DMS 273 (cell line): ENCODE measurements at regions not wholly inside any gene's neighbourhood (a gene's known extent, or its start where the extent isn't known, plus 50 kb on each side); places are given as distances from the start of the nearest gene placed in this dataset.
"Not testable (repeated sequence)": the region's sequence is repeated elsewhere in the genome, so short reads cannot be mapped to it uniquely, and the experiment has no call there.

ENCODE experiments used
- DNase-seq: peaks from one replicate; lab custom pipeline; 2025; ENCODE audit not compliant: unreplicated experiment; lab: John Stamatoyannopoulos, UW

GRCh38 chr4:82248903-82249632 lies 124.7 kb downstream of the HNRNPD start:
- no peak for DNase-seq

GRCh38 chr4:82247629-82248028 lies 126.2 kb downstream of the HNRNPD start:
- DNase-seq = no peak

GRCh38 chr4:82247171-82247570 lies 126.6 kb downstream of the HNRNPD start:
- DNase-seq = no peak

GRCh38 chr4:82241534-82241933 lies 132.3 kb downstream of the HNRNPD start:
- DNase-seq = no peak

- no peak for DNase-seq
Measured at GRCh38 chr4:82240410-82240809, 133.4 kb downstream of the HNRNPD start.

GRCh38 chr4:82237142-82237541 lies 136.6 kb downstream of the HNRNPD start:
- DNase-seq = not testable (repeated sequence)

GRCh38 chr4:82235346-82235745 lies 138.4 kb downstream of the HNRNPD start:
- DNase-seq = no peak

GRCh38 chr4:82232891-82233290 lies 140.9 kb downstream of the HNRNPD start:
- DNase-seq = no peak

GRCh38 chr4:82231806-82232205 lies 142.0 kb downstream of the HNRNPD start:
- no peak for DNase-seq

- DNase-seq = no peak
Measured at GRCh38 chr4:82230306-82230705, 143.5 kb downstream of the HNRNPD start.

- no peak for DNase-seq
Measured at GRCh38 chr4:82225030-82225429, 148.8 kb downstream of the HNRNPD start.

GRCh38 chr4:82223715-82224114 lies 150.1 kb downstream of the HNRNPD start:
- DNase-seq = no peak

GRCh38 chr4:82219346-82219745 lies 154.4 kb downstream of the HNRNPD start:
- DNase-seq = no peak

- peak; percentile 33 for DNase-seq
Measured at GRCh38 chr4:82217986-82218715, 155.6 kb downstream of the HNRNPD start.

- no peak for DNase-seq
Measured at GRCh38 chr4:82216219-82216618, 157.6 kb downstream of the HNRNPD start.

GRCh38 chr4:82215800-82216199 lies 158.0 kb downstream of the HNRNPD start:
- DNase-seq = no peak

- no peak for DNase-seq
Measured at GRCh38 chr4:82215039-82215438, 158.8 kb downstream of the HNRNPD start.

- peak; percentile 1 for DNase-seq
Measured at GRCh38 chr4:82213485-82214417, 160.0 kb downstream of the HNRNPD start.

GRCh38 chr4:82201805-82202641 lies 171.8 kb downstream of the HNRNPD start:
- DNase-seq = peak; percentile 81

GRCh38 chr4:82201303-82201702 lies 172.5 kb downstream of the HNRNPD start:
- DNase-seq = peak; percentile 43

- DNase-seq = no peak
Measured at GRCh38 chr4:82200046-82200445, 173.7 kb downstream of the HNRNPD start.
